SU-DHL-6 (cell line): ENCODE measurements at regions not wholly inside any gene's neighbourhood (a gene's known extent, or its start where the extent isn't known, plus 50 kb on each side); places are given as distances from the start of the nearest gene placed in this dataset.

ENCODE experiments used
- H2AFZ ChIP-seq: fragments of 200-600 bp; sonication (generic); 2 replicates; pipeline ENCODE4 v1.6.1; 2014; ENCODE audit warnings: low read depth, mild to moderate bottlenecking, moderate library complexity, mixed read lengths, antibody characterized with exemption, low read length; ENCODE audit not compliant: severe bottlenecking
- H3F3A ChIP-seq: fragments of 200-600 bp; shearing (Covaris generic); 2 replicates; pipeline ENCODE4 v1.6.0; 2016; ENCODE audit warnings: antibody characterized with exemption, mild to moderate bottlenecking; ENCODE audit not compliant: insufficient read depth
- H3K27ac ChIP-seq: fragments of 200-600 bp; sonication (generic); 2 replicates; pipeline ENCODE4 v1.5.1; 2016; ENCODE audit warnings: low read depth, mild to moderate bottlenecking, low read length, moderate library complexity, mixed read lengths
- H3K27me3 ChIP-seq: fragments of 200-600 bp; sonication (generic), shearing (Covaris generic); 2 replicates; pipeline ENCODE4 v1.6.0; 2014; ENCODE audit warnings: mild to moderate bottlenecking, low read length
- H3K36me3 ChIP-seq: fragments of 200-600 bp; sonication (generic); 2 replicates; pipeline ENCODE4 v1.6.1; 2014; ENCODE audit warnings: mild to moderate bottlenecking, low read length, mixed read lengths
- H3K4me2 ChIP-seq: fragments of 300-600, 200-600 bp; shearing (Covaris generic), sonication (generic); 2 replicates; pipeline ENCODE4 v1.6.0; 2014; ENCODE audit warnings: low read length, low read depth, mild to moderate bottlenecking; ENCODE audit not compliant: poor library complexity, severe bottlenecking
- H3K4me3 ChIP-seq: fragments of 200-600 bp; sonication (generic); 2 replicates; pipeline ENCODE4 v1.5.1; 2014; ENCODE audit warnings: antibody characterized with exemption, low read length, mild to moderate bottlenecking, mixed read lengths; ENCODE audit not compliant: insufficient read depth, poor library complexity, severe bottlenecking
- H3K79me2 ChIP-seq: fragments of 200-600 bp; sonication (generic); 2 replicates; pipeline ENCODE4 v1.6.1; 2014; ENCODE audit warnings: mild to moderate bottlenecking, low read length, moderate library complexity; ENCODE audit not compliant: insufficient read depth
- H3K9ac ChIP-seq: fragments of 200-600 bp; sonication (generic); 2 replicates; pipeline ENCODE4 v1.7.0; 2014; ENCODE audit warnings: mild to moderate bottlenecking, low read length
- H3K9me2 ChIP-seq: fragments of 200-600 bp; sonication (generic); replicated peaks from 2 replicates; pipeline ENCODE4 v1.6.1; 2014; ENCODE audit warnings: low read length; ENCODE audit not compliant: insufficient read depth
- H3K9me3 ChIP-seq: fragments of 200-600 bp; sonication (generic); 2 replicates; pipeline ENCODE4 v1.6.1; 2014; ENCODE audit warnings: low read length, mixed read lengths; ENCODE audit not compliant: insufficient read depth
- H4K20me1 ChIP-seq: fragments of 200-600 bp; sonication (generic); 2 replicates; pipeline ENCODE4 v1.6.1; 2014; ENCODE audit warnings: low read depth, mild to moderate bottlenecking, antibody characterized with exemption, low read length, moderate library complexity, mixed read lengths
- EZH2phosphoT487 ChIP-seq: fragments of 200-600 bp; sonication (generic), shearing (Covaris generic); conservative IDR thresholded peaks from 2 replicates; pipeline ENCODE4 v1.6.1; 2018; ENCODE audit warnings: mild to moderate bottlenecking, antibody characterized with exemption, low read length, moderate library complexity, mixed read lengths
- TF ChIP-seq, protein P1 (sequence below): fragments of 200-600 bp; sonication (generic); IDR thresholded peaks from one replicate; pipeline ENCODE4 v1.5.1; 2017; ENCODE audit warnings: antibody characterized with exemption, mild to moderate bottlenecking, low read length, moderate library complexity; ENCODE audit not compliant: insufficient read depth, poor library complexity, severe bottlenecking

DNA sequence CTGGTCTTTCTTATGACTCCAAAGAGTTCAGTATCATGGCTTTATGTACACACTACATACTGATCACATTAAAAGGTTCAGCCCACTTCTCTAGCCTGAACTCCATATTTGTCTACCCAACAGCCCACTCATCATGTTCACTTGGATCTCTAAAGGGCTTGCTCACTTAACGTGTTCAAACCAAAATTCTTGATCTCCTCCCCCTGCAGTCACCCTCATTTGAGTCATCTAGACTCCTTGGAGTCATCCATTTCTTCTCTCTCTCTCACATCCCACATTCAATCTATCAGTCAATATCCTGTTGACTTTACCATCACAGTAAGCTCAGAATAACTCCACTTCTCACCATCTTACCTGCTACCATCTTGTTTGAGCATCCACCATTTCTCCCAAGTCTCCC lies 148.4 kb upstream of the ARID2 start:
- Histone ChIP-seq H3K9me3 (no peaks in the 10 kb centered on the region), H3K27ac (no peak overlapping the region), H4K20me1 (no peaks in the 10 kb centered on the region)

DNA sequence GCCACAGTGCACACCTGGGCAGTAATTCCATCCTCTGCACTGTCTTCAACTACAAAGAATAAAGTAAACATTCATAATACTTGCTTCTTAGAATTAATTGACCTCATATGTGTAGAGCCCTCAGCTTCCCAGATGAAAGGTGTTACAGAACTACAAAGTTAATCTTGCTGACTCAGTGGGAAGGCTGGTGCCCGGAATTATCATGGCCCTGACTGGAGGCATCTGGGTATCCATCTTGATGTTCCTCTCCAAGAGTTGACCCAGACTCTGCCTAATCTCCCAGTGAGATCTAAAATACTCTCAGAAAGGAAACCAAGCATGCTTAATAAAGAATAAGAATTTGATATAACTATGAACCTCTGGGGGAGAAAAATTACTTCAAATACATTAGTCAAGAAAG lies 147.0 kb upstream of the ARID2 start:
- no peaks in the 10 kb centered on the region for H3K79me2 ChIP-seq
- H4K20me1 ChIP-seq = no peaks in the 10 kb centered on the region
- H3K27ac ChIP-seq = no peak overlapping the region
- no peak overlapping the region for H2AFZ ChIP-seq
- H3K36me3 ChIP-seq = no peaks in the 10 kb centered on the region
- no peak for TF ChIP-seq EZH2phosphoT487
- TF ChIP-seq, protein P1, sequence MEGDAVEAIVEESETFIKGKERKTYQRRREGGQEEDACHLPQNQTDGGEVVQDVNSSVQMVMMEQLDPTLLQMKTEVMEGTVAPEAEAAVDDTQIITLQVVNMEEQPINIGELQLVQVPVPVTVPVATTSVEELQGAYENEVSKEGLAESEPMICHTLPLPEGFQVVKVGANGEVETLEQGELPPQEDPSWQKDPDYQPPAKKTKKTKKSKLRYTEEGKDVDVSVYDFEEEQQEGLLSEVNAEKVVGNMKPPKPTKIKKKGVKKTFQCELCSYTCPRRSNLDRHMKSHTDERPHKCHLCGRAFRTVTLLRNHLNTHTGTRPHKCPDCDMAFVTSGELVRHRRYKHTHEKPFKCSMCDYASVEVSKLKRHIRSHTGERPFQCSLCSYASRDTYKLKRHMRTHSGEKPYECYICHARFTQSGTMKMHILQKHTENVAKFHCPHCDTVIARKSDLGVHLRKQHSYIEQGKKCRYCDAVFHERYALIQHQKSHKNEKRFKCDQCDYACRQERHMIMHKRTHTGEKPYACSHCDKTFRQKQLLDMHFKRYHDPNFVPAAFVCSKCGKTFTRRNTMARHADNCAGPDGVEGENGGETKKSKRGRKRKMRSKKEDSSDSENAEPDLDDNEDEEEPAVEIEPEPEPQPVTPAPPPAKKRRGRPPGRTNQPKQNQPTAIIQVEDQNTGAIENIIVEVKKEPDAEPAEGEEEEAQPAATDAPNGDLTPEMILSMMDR = no peak
- H3K4me3 ChIP-seq = no peak overlapping the region
- H3K9me2 ChIP-seq = no peaks in the 10 kb centered on the region
- H3K9me3 ChIP-seq = no peaks in the 10 kb centered on the region
- H3F3A ChIP-seq = no peaks in the 10 kb centered on the region
- no peak overlapping the region for H3K4me2 ChIP-seq
- H3K27me3 ChIP-seq = no peaks in the 10 kb centered on the region
- H3K9ac ChIP-seq = no peak overlapping the region

More for the DNA sequence above, 148.4 kb upstream of the ARID2 start:
- no peak for TF ChIP-seq EZH2phosphoT487
- TF ChIP-seq, protein P1 = no peak
- Histone ChIP-seq H3K27me3 (no peaks in the 10 kb centered on the region), H3K9me2 (no peaks in the 10 kb centered on the region), H2AFZ (no peak overlapping the region), H3K9ac (no peak overlapping the region), H3K79me2 (no peaks in the 10 kb centered on the region), H3K36me3 (no peaks in the 10 kb centered on the region), H3F3A (no peaks in the 10 kb centered on the region), H3K4me2 (no peak overlapping the region), H3K4me3 (no peak overlapping the region)

DNA sequence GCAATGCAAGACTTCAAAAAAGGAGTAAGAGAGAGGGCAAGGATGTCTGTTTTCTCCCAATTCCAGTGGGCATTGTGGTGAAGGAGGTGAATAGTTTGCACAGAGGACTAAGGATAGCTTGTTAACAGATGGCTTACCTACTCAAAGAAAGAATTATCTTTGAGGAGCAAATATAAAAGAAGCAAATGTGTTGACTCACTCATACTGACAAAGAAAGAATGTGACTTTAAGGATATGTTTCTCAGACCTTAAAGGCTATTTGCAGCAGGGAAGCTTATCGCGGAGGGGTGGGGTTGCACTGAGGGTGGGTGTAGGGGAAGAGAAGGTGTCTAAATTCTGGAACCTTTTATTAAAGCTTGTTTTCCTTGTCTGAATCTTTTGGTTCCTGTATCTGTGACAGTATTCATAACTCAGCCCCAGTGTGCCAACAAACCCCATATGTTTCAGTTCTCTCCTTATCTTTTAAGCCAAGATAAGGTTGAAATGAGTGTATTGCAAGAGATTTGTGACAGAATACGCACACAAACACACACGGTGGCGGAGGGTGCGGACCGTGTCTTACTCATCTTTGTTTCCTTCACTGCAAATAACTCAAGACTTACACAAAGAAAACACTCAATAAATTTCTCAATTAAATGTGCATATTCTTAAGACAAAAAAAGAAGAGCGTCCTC lies 146.4 kb upstream of the ARID2 start:
- Histone ChIP-seq H3K9me2 (no peaks in the 10 kb centered on the region), H3K9ac (no peak overlapping the region), H3K4me3 (no peak overlapping the region), H3K27me3 (no peaks in the 10 kb centered on the region), H3K36me3 (no peaks in the 10 kb centered on the region), H4K20me1 (no peaks in the 10 kb centered on the region), H3K27ac (no peak overlapping the region), H3F3A (no peaks in the 10 kb centered on the region), H2AFZ (no peak overlapping the region), H3K79me2 (no peaks in the 10 kb centered on the region), H3K9me3 (no peaks in the 10 kb centered on the region), H3K4me2 (no peak overlapping the region)
- no peak for TF ChIP-seq EZH2phosphoT487
- TF ChIP-seq, protein P1 = no peak
